ENCODE measurements at regions not wholly inside any gene's neighbourhood (a gene's known extent, or its start where the extent isn't known, plus 50 kb on each side); places are given as distances from the start of the nearest gene placed in this dataset.
"Not testable (repeated sequence)": the region's sequence is repeated elsewhere in the genome, so short reads cannot be mapped to it uniquely, and the experiment has no call there.

- Histone ChIP-seq H3K36me3 (no peaks in the 10 kb centered on the region), H3K27ac (no peak overlapping the region), H3K4me3 (no peak overlapping the region), H3K4me1 (peaks cover 0 to 17% of the 10 kb centered on the region in 2 donors), H3K27me3 (no peaks in the 10 kb centered on the region), H3K9me3 (no peaks in the 10 kb centered on the region)
- no peak for DNase-seq (ENCODE audit: low spot score)
- peak in 1 of 2 donors; percentile 25 for TF ChIP-seq CTCF (IDR thresholded peaks at IDR 0.05)
Measured at GRCh38 chr13:109998684-109999533, 212.5 kb upstream of the IRS2 start.

- no peak for DNase-seq (ENCODE audit: low spot score)
- Histone ChIP-seq H3K36me3 (no peaks in the 10 kb centered on the region), H3K9me3 (no peaks in the 10 kb centered on the region), H3K27me3 (no peaks in the 10 kb centered on the region), H3K4me1 (peaks cover 0 to 17% of the 10 kb centered on the region in 2 donors), H3K27ac (no peak overlapping the region), H3K4me3 (no peak overlapping the region)
- TF ChIP-seq CTCF (IDR thresholded peaks at IDR 0.05): no peak
Measured at GRCh38 chr13:109998037-109998436, 211.7 kb upstream of the IRS2 start.

- H3K9me3 ChIP-seq; DNase-seq (ENCODE audit: low spot score); H3K4me3 ChIP-seq; H3K27me3 ChIP-seq; H3K36me3 ChIP-seq; H3K27ac ChIP-seq: not testable (repeated sequence)
- H3K4me1 ChIP-seq: peaks cover 0 to 17% of the 10 kb centered on the region in 2 donors
Measured at GRCh38 chr13:109997056-109997595, 210.7 kb upstream of the IRS2 start.

- no peak overlapping the region for H3K4me3 ChIP-seq
- TF ChIP-seq CTCF (IDR thresholded peaks at IDR 0.05): no peak
Measured at GRCh38 chr13:109996404-109996960, 210.1 kb upstream of the IRS2 start.

GRCh38 chr13:109995578-109995977 is 209.2 kb upstream of the IRS2 start:
- Histone ChIP-seq H3K4me1 (peaks cover 0 to 17% of the 10 kb centered on the region in 2 donors), H3K36me3 (no peaks in the 10 kb centered on the region), H3K27ac (no peak overlapping the region), H3K4me3 (no peak overlapping the region), H3K27me3 (no peaks in the 10 kb centered on the region), H3K9me3 (no peaks in the 10 kb centered on the region)
- no peak for DNase-seq (ENCODE audit: low spot score)
- no peak for TF ChIP-seq CTCF (IDR thresholded peaks at IDR 0.05)

More at GRCh38 chr13:109996404-109996960, 210.1 kb upstream of the IRS2 start:
- H3K27me3 ChIP-seq: no peaks in the 10 kb centered on the region
- no peak for DNase-seq (ENCODE audit: low spot score)
- no peaks in the 10 kb centered on the region for H3K36me3 ChIP-seq
- no peak overlapping the region for H3K27ac ChIP-seq
- H3K4me1 ChIP-seq: peaks cover 0 to 17% of the 10 kb centered on the region in 2 donors
- H3K9me3 ChIP-seq: no peaks in the 10 kb centered on the region

GRCh38 chr13:109990296-109990695 is 203.9 kb upstream of the IRS2 start:
- Histone ChIP-seq H3K27ac (no peak overlapping the region), H3K4me1 (no peaks in the 10 kb centered on the region), H3K9me3 (no peaks in the 10 kb centered on the region), H3K36me3 (no peaks in the 10 kb centered on the region), H3K4me3 (no peak overlapping the region), H3K27me3 (no peaks in the 10 kb centered on the region)
- no peak for TF ChIP-seq CTCF (IDR thresholded peaks at IDR 0.05)
- DNase-seq (ENCODE audit: low spot score): peak; percentile 48
